GM12878 (cell line): ENCODE measurements at regions not wholly inside any gene's neighbourhood (a gene's known extent, or its start where the extent isn't known, plus 50 kb on each side); places are given as distances from the start of the nearest gene placed in this dataset.
A peak's percentile ranks its signal among the peaks of the same experiment; 100 is the strongest.

Experiments used
- ATAC-seq: fragments of 200-7000 bp; cut with Tn5 transposase; 3 replicates; pipeline ENCODE4 v1.9.1; 2020; ENCODE audit warnings: mild to moderate bottlenecking, moderate library complexity
- BruUV-seq: library from RNA; stranded (reverse); fragments of 400-500 nt; replicated peaks from 2 replicates; lab custom pipeline; 2021; lab: Mats Ljungman, UMichigan
- CTCF ChIA-PET: fragments of 300-600 bp; sonication (Branson Sonifier 250); formaldehyde crosslinking; extraction: SDS; loops from one replicate; lab custom pipeline; 2021; ENCODE audit warnings: inconsistent platforms; lab: Yijun Ruan, JAX
- POLR2A ChIA-PET: fragments of 350-600 bp; formaldehyde crosslinking; extraction: SDS; loops from one replicate; lab custom pipeline; 2021; ENCODE audit warnings: inconsistent platforms; lab: Charles Lee
- RAD21 ChIA-PET: fragments of 300-600 bp; sonication (Branson Sonifier 250); formaldehyde crosslinking; loops from one replicate; lab custom pipeline; 2023; ENCODE audit warnings: antibody characterized with exemption; ENCODE audit not compliant: unreplicated experiment; lab: Charles Lee
- SMC1A ChIA-PET: fragments of 300-600 bp; sonication (Branson Sonifier 250); formaldehyde crosslinking; loops from one replicate; lab custom pipeline; 2023; ENCODE audit not compliant: unreplicated experiment, uncharacterized antibody; lab: Charles Lee
- DNase-seq: peaks from one replicate; pipeline ENCODE4 v3.0.0-alpha.2; 2011; ENCODE audit warnings: low read depth, low spot score
- FAIRE-seq: peaks from 3 replicates; lab custom pipeline; 2011; peaks lifted over from hg19 to GRCh38; lab: Jason Lieb, UNC
- H2AFZ ChIP-seq: 2 replicates; pipeline ENCODE4 v1.6.0; 2011; ENCODE audit warnings: low read depth, low read length, control low read depth; ENCODE audit not compliant: control insufficient read depth
- H3K27ac ChIP-seq: 2 replicates; pipeline ENCODE4 v1.5.1; 2011; ENCODE audit warnings: control low read depth; ENCODE audit not compliant: control insufficient read depth, insufficient read depth
- H3K27me3 ChIP-seq, 2 experiments: replicated peaks in 1 of 2; 2 replicates each; pipeline versions ENCODE4 v1.6.0 to v1.6.1; 2011; ENCODE audit warnings: low read length in 1 of 2; ENCODE audit not compliant: control insufficient read depth in 2 of 2, insufficient read depth in 2 of 2
- H3K36me3 ChIP-seq, 2 experiments: 2 replicates each; pipeline ENCODE4 v1.5.1; 2011; ENCODE audit warnings: low read length in 1 of 2; ENCODE audit not compliant: control insufficient read depth in 2 of 2, insufficient read depth in 2 of 2
- H3K4me1 ChIP-seq: 2 replicates; pipeline ENCODE4 v1.6.1; 2011; ENCODE audit warnings: mild to moderate bottlenecking, low read length, moderate library complexity, mixed read lengths; ENCODE audit not compliant: control insufficient read depth, insufficient read depth
- H3K4me2 ChIP-seq: 2 replicates; pipeline ENCODE4 v1.6.0; 2011; ENCODE audit warnings: control low read depth; ENCODE audit not compliant: control insufficient read depth, insufficient read depth
- H3K4me3 ChIP-seq: fragments of 200-600 bp; sonication (generic); 2 replicates; pipeline ENCODE4 v1.5.1; 2016
- H3K79me2 ChIP-seq: 2 replicates; pipeline ENCODE4 v1.6.0; 2011; ENCODE audit warnings: low read length; ENCODE audit not compliant: control insufficient read depth, insufficient read depth
- H3K9ac ChIP-seq: 2 replicates; pipeline ENCODE4 v1.8.0; 2011; ENCODE audit warnings: low read length, control low read depth, mixed read lengths; ENCODE audit not compliant: control insufficient read depth, insufficient read depth
- H3K9me3 ChIP-seq: replicated peaks from 3 replicates; pipeline ENCODE4 v1.5.1; 2011; ENCODE audit warnings: mild to moderate bottlenecking, low read length; ENCODE audit not compliant: control insufficient read depth, insufficient read depth
- H4K20me1 ChIP-seq: 2 replicates; pipeline ENCODE4 v1.6.0; 2011; ENCODE audit not compliant: control insufficient read depth, insufficient read depth
- YY1 ChIP-seq: IDR thresholded peaks from 2 replicates; pipeline ENCODE4 v1.6.1; 2011; ENCODE audit warnings: low read depth, mild to moderate bottlenecking, low read length
- WGBS: methylation state at CpG from one replicate; pipeline ENCODE4 v1.1.6; 2016; ENCODE audit warnings: low lambda C conversion rate; ENCODE audit not compliant: insufficient replicate concordance, insufficient coverage; ENCODE audit errors: missing lambda C conversion rate; 5-methylcytosine and 5-hydroxymethylcytosine counted together
- in situ Hi-C: fragments of 300-500 bp; cut with MboI; formaldehyde crosslinking; loops from 9 replicates; pipeline ENCODE4 v1.14.3; 2018; ENCODE audit warnings: mixed read lengths
- intact Hi-C: fragments of 100-400 bp; cut with micrococcal nuclease; formaldehyde crosslinking; loops from one replicate; pipeline ENCODE4 v1.14.2; 2022; ENCODE audit not compliant: unreplicated experiment
- TF ChIP-seq, protein P1 (sequence below): IDR thresholded peaks from 2 replicates; pipeline ENCODE4 v1.6.1; 2012; ENCODE audit warnings: mild to moderate bottlenecking, low read depth, low read length

DNA sequence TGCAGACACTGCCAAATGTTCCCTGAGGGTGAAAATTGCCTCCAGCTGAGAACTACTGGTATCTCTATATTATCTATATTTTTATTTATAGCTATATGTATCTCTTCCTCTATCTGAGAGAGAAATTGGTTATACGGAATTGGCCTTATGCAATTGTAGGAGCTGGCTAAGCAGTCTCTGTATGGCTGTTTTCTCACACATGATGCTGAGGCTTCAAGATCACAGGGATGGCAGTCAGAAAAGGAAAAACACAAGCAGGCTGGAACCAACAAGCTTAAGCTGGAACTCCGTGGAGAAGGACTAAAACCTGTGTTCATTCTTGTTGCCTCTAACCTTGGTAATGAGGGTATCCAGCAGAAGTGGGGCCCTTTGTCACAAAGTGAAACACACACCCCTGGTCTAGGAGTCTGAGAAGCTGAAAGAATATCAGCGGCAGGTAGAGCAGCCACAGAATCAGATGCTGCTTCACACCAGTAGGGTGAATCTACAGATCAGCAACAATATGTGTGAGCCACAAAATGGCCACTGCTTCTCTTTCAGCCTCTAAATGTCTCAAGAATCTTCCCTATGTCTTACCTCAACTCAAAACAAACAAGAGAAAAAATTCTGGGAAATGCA is 166.5 kb upstream of the PPP1R2C start:
- 44% methylated on average over 3 of the region's 3 CpGs for whole genome bisulfite sequencing
- ChIA-PET RAD21 (interaction anchor here (1.3 kb wide), 1 partner anchor 10 kb away, joined by 3 read pairs; no protein-coding TSS in a partner anchor), SMC1A (interaction anchor here (0.7 to 1.5 kb wide), 2 partner anchors 10 to 40 kb away, joined by 3 to 5 read pairs; no protein-coding TSS in a partner anchor), POLR2A (no interaction called here), CTCF (interaction anchor here (1.4 to 2.3 kb wide), 2 partner anchors 10 to 32 kb away, joined by 4 to 6 read pairs; no protein-coding TSS in a partner anchor)
- peak; percentile 70 for TF ChIP-seq YY1
- TF ChIP-seq, protein P1, sequence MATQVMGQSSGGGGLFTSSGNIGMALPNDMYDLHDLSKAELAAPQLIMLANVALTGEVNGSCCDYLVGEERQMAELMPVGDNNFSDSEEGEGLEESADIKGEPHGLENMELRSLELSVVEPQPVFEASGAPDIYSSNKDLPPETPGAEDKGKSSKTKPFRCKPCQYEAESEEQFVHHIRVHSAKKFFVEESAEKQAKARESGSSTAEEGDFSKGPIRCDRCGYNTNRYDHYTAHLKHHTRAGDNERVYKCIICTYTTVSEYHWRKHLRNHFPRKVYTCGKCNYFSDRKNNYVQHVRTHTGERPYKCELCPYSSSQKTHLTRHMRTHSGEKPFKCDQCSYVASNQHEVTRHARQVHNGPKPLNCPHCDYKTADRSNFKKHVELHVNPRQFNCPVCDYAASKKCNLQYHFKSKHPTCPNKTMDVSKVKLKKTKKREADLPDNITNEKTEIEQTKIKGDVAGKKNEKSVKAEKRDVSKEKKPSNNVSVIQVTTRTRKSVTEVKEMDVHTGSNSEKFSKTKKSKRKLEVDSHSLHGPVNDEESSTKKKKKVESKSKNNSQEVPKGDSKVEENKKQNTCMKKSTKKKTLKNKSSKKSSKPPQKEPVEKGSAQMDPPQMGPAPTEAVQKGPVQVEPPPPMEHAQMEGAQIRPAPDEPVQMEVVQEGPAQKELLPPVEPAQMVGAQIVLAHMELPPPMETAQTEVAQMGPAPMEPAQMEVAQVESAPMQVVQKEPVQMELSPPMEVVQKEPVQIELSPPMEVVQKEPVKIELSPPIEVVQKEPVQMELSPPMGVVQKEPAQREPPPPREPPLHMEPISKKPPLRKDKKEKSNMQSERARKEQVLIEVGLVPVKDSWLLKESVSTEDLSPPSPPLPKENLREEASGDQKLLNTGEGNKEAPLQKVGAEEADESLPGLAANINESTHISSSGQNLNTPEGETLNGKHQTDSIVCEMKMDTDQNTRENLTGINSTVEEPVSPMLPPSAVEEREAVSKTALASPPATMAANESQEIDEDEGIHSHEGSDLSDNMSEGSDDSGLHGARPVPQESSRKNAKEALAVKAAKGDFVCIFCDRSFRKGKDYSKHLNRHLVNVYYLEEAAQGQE, result no peak
- H3K27ac ChIP-seq, result peak overlapping the region; percentile 67
- H3K79me2 ChIP-seq, result no peaks in the 10 kb centered on the region
- peak overlapping the region; percentile 65 for H2AFZ ChIP-seq
- FAIRE-seq, result no peak
- no peak for ATAC-seq
- H3K36me3 ChIP-seq, result no peaks in the 10 kb centered on the region
- DNase-seq, result no peak
- H3K27me3 ChIP-seq, result no peaks in the 10 kb centered on the region
- in situ Hi-C loops, result loop anchor here (10.0 kb wide), 1 partner anchor 1150 kb away; no protein-coding TSS in a partner anchor
- no peak overlapping the region for H3K4me3 ChIP-seq
- H3K4me2 ChIP-seq, result no peak overlapping the region
- no peak overlapping the region for H3K9ac ChIP-seq
- intact Hi-C loops, result loop anchor here (5.0 kb wide), 1 partner anchor 77 kb away; no protein-coding TSS in a partner anchor
- H3K9me3 ChIP-seq, result no peaks in the 10 kb centered on the region; the same call in 2 of the 3 replicates
- no TSS peak for BruUV-seq
- H3K4me1 ChIP-seq, result peaks cover 8% of the 10 kb centered on the region
- H4K20me1 ChIP-seq, result no peaks in the 10 kb centered on the region
